NB4 (cell line): ENCODE measurements at regions not wholly inside any gene's neighbourhood (a gene's known extent, or its start where the extent isn't known, plus 50 kb on each side); places are given as distances from the start of the nearest gene placed in this dataset.

Source experiments
- DNase-seq: peaks from one replicate; pipeline ENCODE4 v3.0.0; 2010; ENCODE audit warnings: low read depth
- H3K4me3 ChIP-seq: one replicate; pipeline ENCODE4 v1.5.1; 2011; ENCODE audit warnings: mild to moderate bottlenecking, low read depth, low read length, moderate library complexity
- MAX ChIP-seq: IDR thresholded peaks from 2 replicates; pipeline ENCODE4 v1.6.1; 2011; ENCODE audit warnings: low read depth, low read length
- MYC ChIP-seq: IDR thresholded peaks from 2 replicates; pipeline ENCODE4 v1.6.1; 2011; ENCODE audit warnings: low read depth, low read length
- POLR2A ChIP-seq: IDR thresholded peaks from 2 replicates; pipeline ENCODE4 v1.6.1; 2011; ENCODE audit warnings: mild to moderate bottlenecking; ENCODE audit not compliant: insufficient read length; ENCODE audit errors: extremely low read depth
- TF ChIP-seq, protein P1 (sequence below): IDR thresholded peaks from one replicate; pipeline ENCODE4 v1.5.1; 2012; ENCODE audit warnings: low read depth, low read length

DNA sequence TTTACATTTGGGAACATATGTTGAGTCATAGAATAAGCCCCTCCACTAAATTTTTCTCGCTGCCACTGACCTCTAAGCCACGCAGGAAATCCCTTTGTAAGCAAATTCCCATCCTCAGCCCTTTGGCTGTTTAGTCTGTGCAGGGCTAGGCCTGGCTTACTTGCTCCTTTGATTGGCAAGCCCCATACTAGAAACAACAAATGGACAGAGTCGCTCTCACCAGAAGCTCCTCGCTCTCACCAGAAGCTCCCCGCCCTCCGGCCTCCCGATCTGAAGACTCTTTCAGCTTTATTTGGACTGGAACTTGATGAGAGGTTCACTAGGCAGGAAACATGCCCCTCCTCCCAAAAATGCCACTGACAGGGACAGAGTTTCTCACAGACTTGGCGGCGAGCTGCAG lies 149.2 kb upstream of the EXOC2 start:
- DNase-seq, result no peak
- TF ChIP-seq MAX, result no peak
- no peak for TF ChIP-seq POLR2A
- no peak for TF ChIP-seq MYC
- TF ChIP-seq, protein P1, sequence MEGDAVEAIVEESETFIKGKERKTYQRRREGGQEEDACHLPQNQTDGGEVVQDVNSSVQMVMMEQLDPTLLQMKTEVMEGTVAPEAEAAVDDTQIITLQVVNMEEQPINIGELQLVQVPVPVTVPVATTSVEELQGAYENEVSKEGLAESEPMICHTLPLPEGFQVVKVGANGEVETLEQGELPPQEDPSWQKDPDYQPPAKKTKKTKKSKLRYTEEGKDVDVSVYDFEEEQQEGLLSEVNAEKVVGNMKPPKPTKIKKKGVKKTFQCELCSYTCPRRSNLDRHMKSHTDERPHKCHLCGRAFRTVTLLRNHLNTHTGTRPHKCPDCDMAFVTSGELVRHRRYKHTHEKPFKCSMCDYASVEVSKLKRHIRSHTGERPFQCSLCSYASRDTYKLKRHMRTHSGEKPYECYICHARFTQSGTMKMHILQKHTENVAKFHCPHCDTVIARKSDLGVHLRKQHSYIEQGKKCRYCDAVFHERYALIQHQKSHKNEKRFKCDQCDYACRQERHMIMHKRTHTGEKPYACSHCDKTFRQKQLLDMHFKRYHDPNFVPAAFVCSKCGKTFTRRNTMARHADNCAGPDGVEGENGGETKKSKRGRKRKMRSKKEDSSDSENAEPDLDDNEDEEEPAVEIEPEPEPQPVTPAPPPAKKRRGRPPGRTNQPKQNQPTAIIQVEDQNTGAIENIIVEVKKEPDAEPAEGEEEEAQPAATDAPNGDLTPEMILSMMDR, result no peak
- no peak overlapping the region for H3K4me3 ChIP-seq

GRCh38 chr6:841569-841968 lies 148.6 kb upstream of the EXOC2 start:
- DNase-seq, result no peak
- no peak overlapping the region for H3K4me3 ChIP-seq
- TF ChIP-seq MAX (no peak), MYC (no peak), POLR2A (no peak)
- TF ChIP-seq, protein P1, result no peak

GRCh38 chr6:839201-839600 lies 146.3 kb upstream of the EXOC2 start:
- no peak overlapping the region for H3K4me3 ChIP-seq
- DNase-seq, result no peak
- TF ChIP-seq, protein P1, result no peak

- no peak overlapping the region for H3K4me3 ChIP-seq
- no peak for DNase-seq
- TF ChIP-seq, protein P1, result no peak
- TF ChIP-seq MYC (no peak), POLR2A (no peak), MAX (no peak)
These were observed 144.4 kb upstream of the EXOC2 start for GRCh38 chr6:837380-837779.

GRCh38 chr6:836276-836853 lies 143.4 kb upstream of the EXOC2 start:
- TF ChIP-seq POLR2A (no peak), MYC (no peak), MAX (no peak)
- TF ChIP-seq, protein P1, result no peak
- no peak for DNase-seq
- no peak overlapping the region for H3K4me3 ChIP-seq

DNA sequence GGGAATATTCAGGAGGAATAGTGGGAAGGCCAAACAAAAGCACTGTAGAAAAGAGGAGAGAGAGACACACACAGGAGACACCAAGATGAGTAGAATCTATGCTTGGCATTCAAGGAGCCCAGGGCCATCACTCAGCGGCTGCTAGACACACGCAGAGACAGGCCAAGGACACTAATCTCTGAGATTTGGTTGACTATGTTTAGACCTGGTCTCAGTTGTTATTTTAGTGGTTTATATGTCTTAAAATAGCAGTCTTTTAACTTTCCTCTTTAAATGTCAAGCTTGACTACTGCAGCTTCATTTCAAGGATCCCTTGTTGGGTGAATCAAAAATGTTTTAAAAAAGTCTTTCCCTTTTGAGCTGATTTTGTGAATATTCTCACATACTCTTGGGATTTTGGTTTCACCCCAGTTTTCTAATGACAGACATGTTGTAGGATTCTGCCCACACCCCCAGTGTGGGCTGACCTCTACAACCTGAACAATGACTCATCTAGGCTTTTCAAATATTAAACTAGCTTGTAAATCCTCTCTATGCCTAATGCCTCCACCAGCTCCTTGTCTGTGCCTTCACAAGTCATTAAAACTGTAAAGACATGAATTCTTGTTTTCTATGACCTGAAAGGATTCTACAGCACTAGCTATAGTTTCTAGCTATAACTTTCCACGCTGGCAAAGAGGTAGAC lies 142.7 kb upstream of the EXOC2 start:
- TF ChIP-seq MYC (no peak), MAX (no peak), POLR2A (no peak)
- TF ChIP-seq, protein P1, result no peak
- no peak for DNase-seq
- no peak overlapping the region for H3K4me3 ChIP-seq
